HG02588 (cell line): ENCODE measurements at regions not wholly inside any gene's neighbourhood (a gene's known extent, or its start where the extent isn't known, plus 50 kb on each side); places are given as distances from the start of the nearest gene placed in this dataset.

Experiments
- ATAC-seq: cut with Tn5 transposase; IDR thresholded peaks from one replicate; pipeline ENCODE4 v1.9.1; 2021; ENCODE audit warnings: mild to moderate bottlenecking, moderate library complexity; ENCODE audit not compliant: unreplicated experiment

- ATAC-seq, result no peak
These were observed 303.0 kb upstream of the FOXF1 start for GRCh38 chr16:86207350-86207749.

GRCh38 chr16:86209202-86209601 lies 301.1 kb upstream of the FOXF1 start:
- ATAC-seq, result no peak

GRCh38 chr16:86210403-86211193 lies 299.7 kb upstream of the FOXF1 start:
- ATAC-seq, result no peak

GRCh38 chr16:86211265-86211664 lies 299.1 kb upstream of the FOXF1 start:
- ATAC-seq, result no peak

GRCh38 chr16:86211800-86212199 lies 298.5 kb upstream of the FOXF1 start:
- ATAC-seq, result no peak

- ATAC-seq, result no peak
These were observed 297.5 kb upstream of the FOXF1 start for GRCh38 chr16:86212706-86213436.

GRCh38 chr16:86213437-86214205 lies 296.7 kb upstream of the FOXF1 start:
- ATAC-seq, result no peak

GRCh38 chr16:86214326-86215232 lies 295.7 kb upstream of the FOXF1 start:
- no peak for ATAC-seq

GRCh38 chr16:86215233-86215978 lies 294.9 kb upstream of the FOXF1 start:
- no peak for ATAC-seq

GRCh38 chr16:86215979-86216585 lies 294.2 kb upstream of the FOXF1 start:
- no peak for ATAC-seq

GRCh38 chr16:86216591-86216990 lies 293.7 kb upstream of the FOXF1 start:
- ATAC-seq, result no peak

- no peak for ATAC-seq
These were observed 293.1 kb upstream of the FOXF1 start for GRCh38 chr16:86217001-86217890.

GRCh38 chr16:86217891-86218270 lies 292.4 kb upstream of the FOXF1 start:
- no peak for ATAC-seq

- ATAC-seq, result no peak
These were observed 291.7 kb upstream of the FOXF1 start for GRCh38 chr16:86218479-86219170.

GRCh38 chr16:86219655-86220445 lies 290.5 kb upstream of the FOXF1 start:
- ATAC-seq, result no peak

GRCh38 chr16:86220561-86220960 lies 289.8 kb upstream of the FOXF1 start:
- no peak for ATAC-seq

- ATAC-seq, result no peak
These were observed 289.2 kb upstream of the FOXF1 start for GRCh38 chr16:86221085-86221484.
